H1 (cell line): ENCODE measurements at regions not wholly inside any gene's neighbourhood (a gene's known extent, or its start where the extent isn't known, plus 50 kb on each side); places are given as distances from the start of the nearest gene placed in this dataset.

Experiments used
- BACH1 ChIP-seq: IDR thresholded peaks from 2 replicates; pipeline ENCODE4 v1.6.1; 2012; ENCODE audit warnings: low read length, improper control_type of control experiment
- CEBPB ChIP-seq: IDR thresholded peaks from 2 replicates; pipeline ENCODE4 v1.6.1; 2012; ENCODE audit warnings: low read depth, low read length
- POLR2A ChIP-seq, 2 experiments: IDR thresholded peaks; 1 replicate in 1 of 2; 2 replicates in 1 of 2; pipeline ENCODE4 v1.6.1; 2011; ENCODE audit warnings: low read depth in 2 of 2, low read length in 2 of 2, mild to moderate bottlenecking in 2 of 2; ENCODE audit errors: control extremely low read depth in 1 of 2
- POU5F1 ChIP-seq: IDR thresholded peaks from 2 replicates; pipeline ENCODE4 v1.6.1; 2011; ENCODE audit warnings: low read depth, mild to moderate bottlenecking, low read length, moderate library complexity
- RXRA ChIP-seq: IDR thresholded peaks from 2 replicates; pipeline ENCODE4 v1.6.1; 2011; ENCODE audit warnings: low read depth, mild to moderate bottlenecking, low read length, moderate library complexity; ENCODE audit not compliant: insufficient read depth
- SP1 ChIP-seq: IDR thresholded peaks from 2 replicates; pipeline ENCODE4 v1.6.1; 2011; ENCODE audit warnings: low read depth, low read length
- SUZ12 ChIP-seq: fragments of 200-600 bp; sonication (generic); IDR thresholded peaks from 2 replicates; pipeline ENCODE4 v1.6.1; 2012; ENCODE audit warnings: mild to moderate bottlenecking, inconsistent platforms, low read length, moderate library complexity, mixed read lengths
- TAF1 ChIP-seq: IDR thresholded peaks from 2 replicates; pipeline ENCODE4 v1.6.1; 2011; ENCODE audit warnings: mild to moderate bottlenecking, low read depth, low read length
- TEAD4 ChIP-seq: IDR thresholded peaks from 2 replicates; pipeline ENCODE4 v1.6.1; 2012; ENCODE audit warnings: low read depth, low read length, inconsistent platforms, mixed read lengths

DNA sequence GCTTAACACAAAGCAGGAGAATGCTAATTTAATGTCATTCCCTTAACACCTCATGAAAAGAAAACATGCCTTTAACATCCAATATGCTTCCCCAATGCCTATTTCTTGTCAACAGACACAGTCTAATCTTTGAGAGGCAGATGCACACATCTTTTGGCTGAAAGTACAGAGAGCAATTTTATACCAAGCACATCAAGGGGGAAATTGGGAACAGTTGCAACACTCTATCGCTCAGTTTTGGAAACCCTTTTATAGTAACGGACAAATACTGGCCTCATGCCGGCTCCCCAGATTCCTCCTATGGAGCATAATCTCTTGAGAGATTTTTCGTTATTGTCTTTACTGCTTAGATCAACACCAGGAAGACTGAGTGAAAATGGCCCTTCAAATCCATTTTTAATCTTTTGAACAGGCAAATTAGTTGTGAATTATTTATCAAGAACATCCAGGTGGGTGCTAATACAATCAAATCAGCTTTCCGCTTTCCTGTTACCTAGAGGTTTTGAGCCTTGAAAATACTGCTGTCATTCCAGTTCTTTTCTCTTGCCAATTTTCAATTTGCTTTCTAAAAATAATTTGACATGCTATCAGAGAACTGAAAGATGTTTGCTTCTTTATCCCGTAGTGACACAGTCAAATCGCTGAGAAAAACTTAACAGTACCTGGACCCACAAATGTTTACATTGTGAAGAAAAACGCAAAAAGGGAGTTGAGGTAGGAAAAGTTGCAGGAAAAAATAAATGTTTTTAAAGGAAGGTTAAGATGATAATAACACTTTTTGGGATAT lies 60.7 kb upstream of the CAND1 start (continued):
- TF ChIP-seq CEBPB = no peak
- no peak for TF ChIP-seq POLR2A (IDR thresholded peaks at IDR 0.05; ENCODE audit: control extremely low read depth in 1 of 2, low read depth in 2 of 2, low read length in 2 of 2)
- TF ChIP-seq SUZ12 = no peak
- TF ChIP-seq RXRA = no peak
- no peak for TF ChIP-seq TAF1
- TF ChIP-seq BACH1 = no peak
- TF ChIP-seq SP1 = no peak
- no peak for TF ChIP-seq POU5F1
- TF ChIP-seq TEAD4 = no peak
